ENCODE measurements at regions not wholly inside any gene's neighbourhood (a gene's known extent, or its start where the extent isn't known, plus 50 kb on each side); places are given as distances from the start of the nearest gene placed in this dataset.

- DNase-seq (ENCODE audit: low spot score), result no peak
- in situ Hi-C loops (cut with MboI; ENCODE audit: low sequenced_read_pairs, unreplicated experiment), result no loop called here
Observed at GRCh38 chr2:71999580-71999979, 148.1 kb downstream of the CYP26B1 start.

DNA sequence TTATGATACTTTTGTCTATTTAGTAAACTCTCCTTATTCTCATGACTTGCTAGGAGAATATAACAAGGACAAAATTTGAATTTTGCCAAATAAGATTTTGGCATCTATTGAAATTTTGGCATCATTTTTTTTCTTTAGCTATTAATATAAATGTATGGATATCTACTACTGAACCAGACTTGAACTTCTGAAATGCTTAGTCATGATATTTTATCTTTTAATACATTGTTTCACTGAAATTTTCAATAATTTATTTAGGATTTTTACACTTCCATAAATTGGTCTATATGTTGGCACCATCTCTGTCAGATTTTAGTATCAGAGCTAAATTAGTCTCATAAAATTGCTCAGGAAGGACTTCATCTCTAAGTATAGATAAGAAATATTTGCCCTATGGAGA, 149.8 kb downstream of the CYP26B1 start:
- TF ChIP-seq CTCF (IDR thresholded peaks at IDR 0.05; ENCODE audit: borderline replicate concordance, control extremely low read depth, extremely low read depth, insufficient read depth, missing control alignments), result no peak
- DNase-seq (ENCODE audit: low spot score), result no peak
- in situ Hi-C loops (cut with MboI; ENCODE audit: low sequenced_read_pairs, unreplicated experiment), result no loop called here

More at GRCh38 chr2:71999580-71999979, 148.1 kb downstream of the CYP26B1 start:
- TF ChIP-seq CTCF (IDR thresholded peaks at IDR 0.05; ENCODE audit: borderline replicate concordance, control extremely low read depth, extremely low read depth, insufficient read depth, missing control alignments), result no peak

- in situ Hi-C loops (cut with MboI; ENCODE audit: low sequenced_read_pairs, unreplicated experiment), result no loop called here
- no peak for TF ChIP-seq CTCF (IDR thresholded peaks at IDR 0.05; ENCODE audit: borderline replicate concordance, control extremely low read depth, extremely low read depth, insufficient read depth, missing control alignments)
- DNase-seq (ENCODE audit: low spot score), result no peak
Observed at GRCh38 chr2:71995067-71995665, 152.5 kb downstream of the CYP26B1 start.

DNA sequence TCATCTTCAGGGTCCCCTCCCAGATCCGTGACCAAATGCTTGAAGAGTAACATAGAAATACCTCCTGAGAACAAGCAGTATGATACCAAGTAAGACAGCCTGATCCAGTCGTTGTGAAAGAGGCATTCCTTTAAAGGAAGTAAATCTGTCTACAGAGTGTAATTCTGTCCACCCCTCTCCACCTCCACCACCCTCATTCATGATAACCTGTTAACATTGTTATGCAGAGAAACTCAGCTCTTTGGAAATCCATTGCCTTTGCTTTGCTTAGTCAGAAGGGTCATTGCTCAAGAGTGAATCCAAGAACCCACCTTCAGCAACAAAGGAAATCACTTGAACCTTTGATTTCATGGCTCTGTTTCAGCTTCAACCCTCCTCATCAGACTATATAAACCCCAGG, 155.6 kb downstream of the CYP26B1 start:
- in situ Hi-C loops (cut with MboI; ENCODE audit: low sequenced_read_pairs, unreplicated experiment), result no loop called here
- TF ChIP-seq CTCF (IDR thresholded peaks at IDR 0.05; ENCODE audit: borderline replicate concordance, control extremely low read depth, extremely low read depth, insufficient read depth, missing control alignments), result no peak
- no peak for DNase-seq (ENCODE audit: low spot score)

GRCh38 chr2:71991397-71991796, 156.3 kb downstream of the CYP26B1 start:
- no peak for TF ChIP-seq CTCF (IDR thresholded peaks at IDR 0.05; ENCODE audit: borderline replicate concordance, control extremely low read depth, extremely low read depth, insufficient read depth, missing control alignments)
- no peak for DNase-seq (ENCODE audit: low spot score)
- in situ Hi-C loops (cut with MboI; ENCODE audit: low sequenced_read_pairs, unreplicated experiment), result no loop called here

DNA sequence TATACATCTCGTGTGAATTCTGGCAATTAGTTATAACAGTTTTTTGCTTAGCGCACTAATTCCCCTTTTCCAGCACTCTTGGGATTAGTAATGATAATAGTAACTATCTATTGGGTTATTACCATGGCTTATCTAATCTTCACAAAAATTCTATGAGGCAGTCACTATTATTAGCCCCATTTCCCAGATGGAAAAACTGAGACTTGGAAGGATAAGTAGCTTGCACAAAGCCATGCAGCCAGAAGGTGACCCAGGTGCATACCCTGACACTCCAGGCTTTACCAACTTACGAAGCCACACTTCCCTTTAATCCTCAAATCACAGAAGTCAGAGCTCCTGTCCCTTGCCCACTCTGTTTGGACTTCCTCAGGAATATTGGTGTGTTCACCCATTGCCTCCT, 156.8 kb downstream of the CYP26B1 start:
- DNase-seq (ENCODE audit: low spot score), result no peak
- in situ Hi-C loops (cut with MboI; ENCODE audit: low sequenced_read_pairs, unreplicated experiment), result no loop called here
- TF ChIP-seq CTCF (IDR thresholded peaks at IDR 0.05; ENCODE audit: borderline replicate concordance, control extremely low read depth, extremely low read depth, insufficient read depth, missing control alignments), result no peak

Data from GM13976 (cell line).